ENCODE measurements at regions not wholly inside any gene's neighbourhood (a gene's known extent, or its start where the extent isn't known, plus 50 kb on each side); places are given as distances from the start of the nearest gene placed in this dataset.
A peak's percentile ranks its signal among the peaks of the same experiment; 100 is the strongest.
"Not testable (repeated sequence)": the region's sequence is repeated elsewhere in the genome, so short reads cannot be mapped to it uniquely, and the experiment has no call there.

DNA sequence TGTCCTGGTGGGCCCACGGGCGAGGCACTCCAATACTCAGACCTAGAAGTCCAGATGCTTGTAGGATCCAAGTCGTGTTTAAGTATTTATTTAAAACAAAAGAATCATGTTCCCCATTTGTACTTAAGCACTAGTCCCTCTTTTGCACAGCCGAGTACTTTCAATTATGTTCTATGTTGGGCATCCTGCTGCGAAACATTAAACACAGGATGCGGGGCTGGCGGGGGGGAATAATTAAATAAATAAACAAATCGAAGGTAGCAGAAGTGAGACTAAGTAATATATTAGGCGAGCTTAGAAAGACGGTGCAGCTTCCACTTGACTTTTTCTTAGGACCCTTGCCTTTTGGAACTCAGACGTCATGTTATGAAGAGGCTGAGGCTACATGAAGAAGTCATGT lies 1129.2 kb upstream of the ACO1 start:
- no peak for DNase-seq (ENCODE audit: low read depth in 4 of 4, low spot score in 3 of 4)

DNA sequence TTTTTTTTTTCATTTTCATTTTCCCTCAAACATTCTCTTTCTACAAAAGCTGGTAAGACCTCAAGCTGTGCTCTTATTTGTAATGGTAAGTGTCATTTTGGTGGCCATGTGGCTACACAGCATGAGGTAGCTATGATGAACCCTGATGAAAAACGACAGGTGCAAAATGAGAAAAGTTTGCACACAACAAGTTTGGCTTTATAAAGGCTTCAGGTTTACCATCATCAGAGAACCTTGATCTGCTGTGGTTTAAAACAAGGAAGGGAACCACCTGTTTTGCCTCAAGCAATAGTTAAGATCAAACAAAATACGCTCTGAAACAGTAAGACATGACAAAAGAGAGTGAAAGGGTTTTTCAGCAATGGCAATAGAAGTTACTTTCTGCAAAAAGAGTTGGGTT lies 1124.6 kb upstream of the ACO1 start:
- DNase-seq (ENCODE audit: low read depth in 4 of 4, low spot score in 3 of 4) = no peak

DNA sequence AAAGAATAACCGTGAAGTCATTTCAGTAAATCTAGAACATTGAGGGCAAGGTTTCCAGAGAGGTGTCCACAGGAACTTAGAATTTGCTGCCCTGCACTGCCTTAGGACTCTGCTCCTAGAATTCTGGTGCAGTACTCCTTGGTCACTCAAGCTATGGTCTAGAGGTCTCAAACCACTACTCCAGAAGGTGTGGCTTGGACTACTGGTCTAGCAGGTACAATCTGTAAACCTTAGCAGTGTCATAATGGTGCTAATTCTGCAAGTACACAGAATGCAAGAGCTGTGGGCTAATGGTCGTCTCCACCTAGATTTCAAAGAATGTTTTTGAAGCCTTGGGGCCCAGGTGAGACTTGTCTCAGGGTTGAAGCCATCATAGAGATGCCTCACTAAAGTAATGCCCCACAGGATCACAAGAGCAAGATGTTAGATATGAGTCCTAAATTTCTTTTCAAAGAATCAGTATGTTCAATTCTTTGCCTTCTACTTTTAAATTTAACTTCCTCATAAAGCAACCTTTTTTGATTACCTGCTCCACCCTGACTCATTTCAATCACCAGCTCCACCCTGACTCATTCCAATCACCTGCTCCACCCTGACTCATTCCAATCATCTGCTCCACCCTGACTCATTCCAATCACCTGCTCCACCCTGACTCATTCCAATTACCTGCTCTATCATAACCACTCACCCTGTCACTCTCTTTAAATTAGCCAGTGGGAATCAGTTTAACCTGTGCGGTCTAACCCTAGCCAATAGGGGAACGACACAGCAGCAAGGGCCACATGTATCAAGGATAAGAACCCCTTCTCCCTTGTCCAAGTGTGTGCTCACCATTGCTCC lies 1111.8 kb upstream of the ACO1 start:
- DNase-seq (ENCODE audit: low read depth in 4 of 4, low spot score in 3 of 4) = no peak

DNA sequence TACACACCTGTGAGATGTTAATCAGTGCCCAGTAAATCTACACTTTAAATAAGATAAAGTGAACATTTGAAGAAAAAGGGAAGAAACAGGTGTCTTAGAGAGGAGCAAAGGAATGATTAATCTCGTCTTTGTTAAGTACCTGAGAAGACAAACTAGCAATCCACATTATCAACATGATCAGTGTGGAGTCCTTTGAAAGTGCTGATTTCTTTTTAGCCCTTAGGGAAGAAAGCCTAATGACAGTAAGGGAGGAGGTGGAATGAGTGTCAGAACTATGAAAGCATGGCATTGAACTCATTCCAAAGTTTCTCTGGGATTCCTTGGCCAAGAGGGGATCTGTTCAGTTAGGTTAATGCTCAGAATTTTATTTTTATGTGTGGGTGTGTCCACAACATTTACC lies 1109.0 kb upstream of the ACO1 start:
- no peak for DNase-seq (ENCODE audit: low read depth in 4 of 4, low spot score in 3 of 4)

DNA sequence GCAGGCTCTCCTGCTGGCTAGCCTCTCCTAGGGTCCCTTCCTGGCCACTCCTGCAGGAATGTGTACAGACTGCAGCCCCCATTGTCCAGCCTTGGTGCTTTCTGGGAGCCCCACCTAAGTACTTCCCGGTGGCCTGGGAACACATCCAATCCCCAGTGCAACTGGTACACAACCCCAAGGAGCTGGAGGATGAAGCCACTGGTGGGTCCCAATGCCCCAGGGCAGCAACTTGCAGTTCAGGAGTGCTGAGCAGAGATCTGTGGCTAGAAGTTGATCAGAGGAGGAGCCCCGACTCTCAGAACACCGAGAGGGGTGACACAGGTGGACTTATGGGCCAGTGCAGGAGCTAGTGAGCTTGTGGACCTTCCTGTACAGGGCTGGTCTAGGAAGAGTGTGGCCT lies 1093.7 kb upstream of the ACO1 start:
- DNase-seq (ENCODE audit: low read depth in 4 of 4, low spot score in 3 of 4) = no peak

DNA sequence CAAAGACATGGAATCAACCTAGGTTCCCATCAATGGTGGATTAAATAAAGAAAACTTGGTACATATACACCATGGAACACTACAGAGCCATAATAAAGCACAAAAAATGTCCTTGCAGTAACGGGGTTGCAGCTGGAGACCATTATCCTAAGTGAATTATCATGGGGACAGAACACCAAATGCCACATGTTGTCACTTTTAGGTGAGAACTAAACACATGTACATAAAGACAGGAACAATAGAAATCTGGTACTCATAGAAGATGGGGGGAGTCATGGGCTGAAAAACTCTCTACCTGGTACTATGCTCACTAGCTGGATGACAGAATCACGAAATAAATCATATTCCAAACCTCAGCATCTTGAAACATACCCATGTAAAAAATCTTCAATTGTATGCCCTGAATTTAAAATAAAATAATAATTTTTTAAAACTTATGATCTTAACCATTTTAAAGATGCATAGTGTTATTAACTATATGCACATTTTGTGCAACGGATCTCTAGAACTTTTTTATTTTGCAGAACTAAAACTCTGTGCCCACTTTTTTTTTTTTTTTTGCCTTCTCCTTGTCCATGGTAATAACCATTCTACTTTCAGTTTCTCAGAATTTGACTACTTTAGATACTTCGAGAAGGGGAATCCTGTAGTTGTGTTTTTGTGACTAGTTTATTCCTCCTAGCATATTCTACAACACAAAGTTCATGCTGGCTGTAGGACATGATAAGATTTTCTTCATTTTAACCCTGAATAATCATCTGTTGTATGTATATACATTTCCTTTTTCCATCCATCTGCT lies 1081.6 kb upstream of the ACO1 start:
- DNase-seq (ENCODE audit: low read depth in 4 of 4, low spot score in 3 of 4) = no peak

DNA sequence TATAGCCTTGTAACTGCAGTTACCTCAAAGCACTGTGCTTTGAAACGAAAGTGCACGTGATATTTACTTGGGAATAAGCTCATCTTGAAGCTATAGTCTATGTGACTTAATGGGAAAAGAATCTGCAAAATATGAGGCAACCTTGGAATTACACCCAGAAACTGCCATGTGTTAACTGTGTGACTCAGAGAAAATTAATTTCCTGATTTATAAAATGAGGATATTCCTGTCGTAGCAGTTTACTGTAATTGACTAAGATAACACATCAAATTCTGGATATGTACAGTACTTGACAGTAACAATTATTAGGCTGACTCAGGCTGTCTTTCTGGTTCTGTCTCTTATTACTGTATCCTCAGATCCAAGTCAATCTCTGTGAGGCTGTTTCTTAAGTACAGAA lies 1079.9 kb upstream of the ACO1 start:
- no peak for DNase-seq (ENCODE audit: low read depth in 4 of 4, low spot score in 3 of 4)

DNA sequence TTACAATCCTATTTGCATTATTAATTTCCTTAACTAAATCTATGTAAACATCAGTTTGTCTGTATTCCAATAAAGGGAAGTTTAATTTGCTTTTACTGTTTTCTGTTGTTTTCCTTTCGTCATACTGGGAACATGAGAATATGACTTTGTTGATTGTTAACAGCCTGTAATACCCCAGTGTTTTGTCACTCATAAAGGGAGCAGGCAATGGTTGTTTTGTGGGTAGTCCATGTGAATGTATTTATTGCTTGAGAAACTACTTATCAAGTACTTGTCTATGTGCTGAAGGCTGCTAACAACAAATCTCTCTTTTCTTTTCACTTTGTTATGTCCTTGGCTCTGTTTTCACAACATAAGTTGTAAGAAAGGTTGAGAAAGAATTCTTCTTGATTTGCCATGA lies 1070.2 kb upstream of the ACO1 start:
- peak in 1 of 4 donors; percentile 19 for DNase-seq (ENCODE audit: low read depth in 4 of 4, low spot score in 3 of 4)

DNA sequence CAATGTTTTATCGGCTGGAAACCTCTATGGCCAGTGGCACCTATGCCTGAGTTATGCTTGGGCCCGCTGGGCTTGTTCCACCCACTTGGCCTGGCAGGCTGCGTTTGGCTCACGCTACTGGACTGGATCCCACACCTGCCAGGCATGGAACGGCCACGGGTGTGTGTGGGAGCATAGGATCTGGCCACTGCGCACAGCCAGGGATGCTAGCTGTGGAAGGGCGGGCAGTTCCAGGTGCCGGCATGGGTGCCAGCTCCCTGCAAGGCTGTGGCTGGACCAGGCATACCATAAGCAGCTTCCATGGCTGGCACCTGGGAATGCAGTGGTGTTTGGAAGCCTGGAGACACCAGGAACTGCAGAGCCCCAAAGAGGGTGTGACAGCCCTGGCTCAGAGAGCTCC lies 1063.9 kb upstream of the ACO1 start:
- DNase-seq (ENCODE audit: low read depth in 4 of 4, low spot score in 3 of 4) = no peak

DNA sequence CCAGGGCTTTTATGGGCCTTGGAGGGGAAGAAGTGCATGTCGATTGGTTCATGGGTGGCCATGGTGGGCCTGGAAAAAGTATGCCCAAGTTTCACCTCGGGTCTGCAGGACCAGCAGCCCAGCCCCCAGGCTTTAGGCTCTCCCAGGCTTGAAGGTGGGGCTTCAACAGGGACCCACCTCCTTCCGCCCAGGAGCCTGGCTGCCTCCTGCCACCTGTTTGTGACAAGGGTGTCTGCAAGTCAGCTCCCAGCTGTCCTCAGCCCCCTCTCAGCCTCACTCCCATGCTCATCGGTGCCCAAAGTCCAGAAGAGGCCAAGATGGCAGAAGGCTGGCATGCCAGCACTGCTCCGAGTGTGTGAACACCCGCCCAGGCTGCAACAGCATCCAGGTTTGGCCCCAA lies 1063.2 kb upstream of the ACO1 start:
- no peak for DNase-seq (ENCODE audit: low read depth in 4 of 4, low spot score in 3 of 4)

DNA sequence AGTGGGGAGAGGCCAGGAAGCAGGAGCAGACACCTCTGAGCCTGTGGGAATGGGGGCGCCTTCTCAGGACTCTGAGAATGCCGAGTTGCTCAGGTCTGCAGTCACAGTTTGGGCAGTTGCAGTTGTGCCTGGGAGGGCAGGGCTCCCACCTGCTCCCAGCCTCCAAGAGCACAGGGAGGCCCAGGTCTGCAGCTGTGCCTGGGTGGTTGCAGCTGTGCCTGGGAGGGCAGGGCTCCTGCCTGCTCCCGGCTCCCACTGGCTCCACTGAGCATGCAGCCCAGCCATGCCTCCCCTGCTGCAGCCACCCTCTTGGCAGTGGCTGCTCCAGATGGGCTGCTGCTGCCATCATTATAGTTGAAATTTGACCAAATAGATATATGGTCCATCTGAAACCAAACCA lies 1062.8 kb upstream of the ACO1 start:
- DNase-seq (ENCODE audit: low read depth in 4 of 4, low spot score in 3 of 4) = no peak

DNA sequence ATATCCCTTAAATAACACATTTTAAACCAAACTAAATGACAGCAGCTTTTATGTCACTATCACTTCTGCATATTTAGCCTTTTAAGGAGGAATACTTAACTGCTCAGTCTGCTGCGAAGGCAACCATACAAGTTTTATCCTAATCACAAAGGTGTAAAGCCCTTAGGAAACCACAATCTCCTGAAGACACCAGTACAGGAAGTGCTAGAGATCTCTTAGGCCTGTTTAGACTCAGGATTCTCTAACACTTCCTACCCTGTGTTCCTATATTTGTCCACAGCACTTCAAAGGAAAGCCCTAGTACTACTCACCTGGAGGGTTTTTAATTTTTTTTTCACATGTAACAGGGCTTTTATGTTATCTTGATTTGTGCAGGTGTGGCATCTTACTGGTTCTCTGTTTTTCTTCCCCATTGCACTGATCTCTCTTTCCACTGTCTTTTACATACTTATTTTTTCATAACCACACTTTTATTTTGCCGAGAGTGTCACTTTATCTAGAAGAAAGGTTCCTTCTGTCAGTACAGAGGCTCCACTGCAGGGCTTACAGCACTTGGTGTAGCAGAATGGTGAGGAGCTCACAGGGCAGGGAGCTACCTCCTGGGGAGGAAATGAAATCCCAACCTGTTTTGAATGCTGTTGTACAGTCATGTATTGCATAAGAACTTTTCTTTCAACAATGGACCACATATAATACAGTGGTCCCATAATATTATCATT lies 1060.6 kb upstream of the ACO1 start:
- no peak for DNase-seq (ENCODE audit: low read depth in 4 of 4, low spot score in 3 of 4)

DNA sequence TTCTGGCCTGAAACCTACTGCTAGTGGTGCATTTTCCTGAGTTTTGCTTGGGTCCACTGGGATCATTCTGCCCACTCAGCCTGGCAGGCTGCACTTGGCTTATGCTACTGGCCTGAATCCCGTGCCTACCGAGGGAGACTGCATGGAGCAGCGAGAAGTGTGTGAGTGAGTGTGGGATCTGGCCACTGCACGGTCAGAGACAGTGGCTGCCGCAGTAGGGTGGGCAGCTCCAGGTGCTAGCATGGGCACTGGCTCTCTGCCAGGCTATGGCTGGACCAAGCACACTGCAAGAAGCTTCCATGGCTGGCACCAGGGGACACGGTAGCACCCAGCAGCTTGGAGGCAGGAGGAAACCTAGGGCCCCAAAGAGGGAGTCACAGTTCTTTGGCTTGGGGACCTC lies 1058.7 kb upstream of the ACO1 start:
- DNase-seq (ENCODE audit: low read depth in 4 of 4, low spot score in 3 of 4) = no peak

DNA sequence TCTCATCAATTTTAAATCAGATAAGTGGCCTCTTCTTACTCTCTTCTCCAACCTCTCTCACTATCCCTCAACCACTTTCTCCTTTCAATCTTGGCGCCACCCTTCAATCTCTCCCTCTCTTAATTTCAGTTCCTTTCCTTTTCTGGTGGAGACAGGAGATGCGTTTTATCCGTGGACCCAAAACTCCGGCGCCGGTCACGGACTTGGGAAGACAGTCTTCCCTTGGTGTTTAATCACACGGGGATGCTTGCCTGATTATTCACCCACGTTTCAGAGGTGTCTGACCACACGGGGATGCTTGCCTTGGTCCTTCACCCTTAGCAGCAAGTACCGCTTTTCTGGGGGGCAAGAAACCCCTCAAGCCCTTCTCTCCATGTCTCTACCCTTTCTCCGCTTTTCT lies 1057.6 kb upstream of the ACO1 start:
- not testable (repeated sequence) for DNase-seq (ENCODE audit: low read depth in 4 of 4, low spot score in 3 of 4)

DNA sequence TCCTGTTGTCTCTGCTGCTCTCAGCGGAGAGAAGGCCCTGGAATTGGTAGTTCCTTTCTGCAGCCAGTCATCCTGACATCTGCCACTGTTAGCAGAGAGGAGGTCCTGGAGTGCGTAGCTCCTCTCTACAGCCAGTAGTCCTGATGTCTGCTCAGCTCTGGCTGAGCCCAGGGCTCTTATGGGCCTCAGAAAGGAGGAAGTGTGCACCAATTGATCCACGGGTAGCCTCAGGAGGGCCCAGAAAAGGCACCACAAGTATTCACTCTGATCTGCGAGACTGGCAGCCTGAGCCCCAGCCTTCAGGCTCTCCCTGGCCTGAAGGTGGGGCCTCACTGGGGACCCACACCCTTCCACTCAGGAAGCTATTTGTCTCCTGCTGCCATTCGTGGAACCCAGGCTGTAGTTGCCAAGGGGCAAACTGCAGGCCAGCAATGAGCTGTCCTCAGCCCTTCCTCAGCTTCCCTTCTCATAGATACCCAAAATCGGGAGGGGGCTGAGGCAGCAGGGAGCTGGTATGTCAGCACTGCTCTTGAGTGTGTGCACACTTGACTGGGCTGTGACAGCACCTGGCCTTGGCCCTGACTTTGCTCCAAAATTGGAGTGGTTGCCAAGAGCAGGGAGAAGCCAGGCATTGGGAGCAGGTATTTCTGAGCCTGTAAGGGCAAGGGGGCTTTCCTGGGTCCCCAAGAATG lies 1049.5 kb upstream of the ACO1 start:
- DNase-seq (ENCODE audit: low read depth in 4 of 4, low spot score in 3 of 4) = no peak

DNA sequence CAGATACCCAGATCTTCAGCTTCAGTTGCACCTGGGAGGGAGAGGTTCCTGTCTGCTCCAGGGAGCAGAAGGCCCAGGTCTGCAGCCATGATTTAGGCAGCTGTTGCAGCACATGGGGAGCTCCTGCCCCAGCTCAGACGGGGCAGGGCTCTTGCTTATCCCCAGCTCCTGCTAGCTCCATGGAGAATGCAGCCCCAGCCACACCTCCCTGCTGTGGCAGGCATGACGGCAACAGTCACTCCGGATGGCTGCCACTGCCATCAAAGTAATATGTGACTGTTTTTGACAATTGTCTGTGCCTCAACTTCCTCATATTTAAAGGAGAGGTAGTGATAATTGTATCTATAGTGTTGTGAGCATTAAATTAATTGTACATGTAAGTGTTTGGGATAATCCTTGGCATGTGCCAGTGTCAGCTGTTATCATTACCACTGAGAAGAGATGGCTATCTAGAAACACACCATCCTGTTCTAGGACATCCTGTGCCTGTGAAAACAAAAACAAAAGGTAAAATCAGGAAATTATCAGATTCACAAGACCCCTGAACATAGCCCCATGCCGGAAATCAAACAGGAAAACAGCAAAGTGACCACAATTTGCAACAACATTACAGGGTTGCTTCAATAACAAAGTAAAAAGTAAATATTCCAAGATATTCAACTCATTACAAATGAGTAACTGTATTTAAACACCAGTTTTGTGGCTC lies 1048.8 kb upstream of the ACO1 start:
- DNase-seq (ENCODE audit: low read depth in 4 of 4, low spot score in 3 of 4) = no peak

DNA sequence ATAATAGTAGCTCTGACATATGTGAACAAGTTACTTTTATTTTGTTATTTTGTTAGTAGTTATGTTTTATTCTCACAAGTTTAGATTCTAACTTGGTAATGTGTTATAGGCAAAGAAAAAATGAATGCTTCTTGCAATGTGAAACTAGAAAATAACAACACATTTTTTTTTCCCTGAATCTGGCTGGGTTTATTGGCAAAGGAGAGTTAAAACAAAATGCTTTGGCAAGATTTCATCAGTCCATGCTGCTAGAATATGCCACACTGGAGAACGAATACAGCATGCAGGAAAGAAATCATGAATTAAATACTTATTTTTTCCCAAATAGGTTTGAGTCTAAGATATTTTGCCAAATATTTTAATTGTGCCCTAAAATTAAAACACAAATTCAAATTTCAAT lies 1048.1 kb upstream of the ACO1 start:
- DNase-seq (ENCODE audit: low read depth in 4 of 4, low spot score in 3 of 4) = no peak

DNA sequence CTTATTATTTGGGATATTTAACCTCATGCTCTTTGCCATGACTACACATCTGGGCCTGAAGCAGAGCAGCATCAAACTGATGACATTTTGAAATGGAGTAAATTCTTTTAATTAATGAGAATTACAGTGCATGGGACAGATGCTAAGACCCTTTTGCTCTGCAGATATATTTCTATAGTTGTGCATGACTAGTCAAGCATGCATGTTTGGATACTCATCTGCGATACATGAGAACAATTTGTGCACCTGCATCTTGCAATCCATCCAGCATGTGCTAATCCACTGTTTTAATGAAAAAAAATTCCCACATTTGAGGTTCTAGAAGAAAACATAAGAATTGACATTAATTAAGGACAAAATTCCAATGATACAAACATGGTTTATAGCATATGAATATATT lies 1047.6 kb upstream of the ACO1 start:
- no peak for DNase-seq (ENCODE audit: low read depth in 4 of 4, low spot score in 3 of 4)

DNA sequence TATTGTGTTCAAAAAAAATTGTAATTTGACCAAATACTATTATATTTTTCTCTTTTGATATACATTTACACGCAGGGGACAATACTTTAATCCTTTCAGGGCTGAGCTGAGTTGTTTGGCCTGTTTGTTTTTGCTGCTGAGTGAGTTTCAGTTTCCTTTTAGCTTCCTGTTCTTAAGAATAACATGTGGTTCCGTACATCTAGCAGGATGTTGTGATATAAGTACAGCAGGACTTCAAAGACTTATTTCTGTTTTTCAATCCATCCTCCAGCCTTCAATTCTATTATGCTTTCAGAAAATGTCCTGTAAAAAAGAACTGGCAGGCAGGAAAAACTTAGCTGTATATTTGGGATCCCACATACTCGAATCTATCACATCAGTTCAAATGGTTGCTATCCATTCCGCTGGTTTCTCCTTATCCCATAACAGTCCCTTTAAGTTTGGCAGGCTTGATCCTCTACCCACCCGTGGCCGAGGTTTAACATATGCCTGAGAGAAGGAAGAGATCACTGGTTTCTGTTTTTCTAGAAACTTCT lies 1037.3 kb upstream of the ACO1 start:
- peak in 2 of 4 donors; percentile 3 to 20 for DNase-seq (ENCODE audit: low read depth in 4 of 4, low spot score in 3 of 4)

All from right renal pelvis (tissue), 4 donors.